ENCODE measurements at regions not wholly inside any gene's neighbourhood (a gene's known extent, or its start where the extent isn't known, plus 50 kb on each side); places are given as distances from the start of the nearest gene placed in this dataset.

- H2AFZ ChIP-seq (ENCODE audit: control insufficient read depth, low read length) = no peak overlapping the region
- H3K36me3 ChIP-seq (ENCODE audit: control insufficient read depth in 2 of 2, extremely low read depth in 1 of 2, insufficient read depth in 2 of 2, low read length in 2 of 2) = no peaks in the 10 kb centered on the region
- H3K4me2 ChIP-seq (ENCODE audit: control insufficient read depth, extremely low read depth, insufficient read depth, low read depth, low read length) = no peak overlapping the region
- no peaks in the 10 kb centered on the region for H4K20me1 ChIP-seq (ENCODE audit: control insufficient read depth, extremely low read depth, insufficient read depth, low read length)
- FAIRE-seq = no peak
- no peak for TF ChIP-seq CTCF (optimal IDR thresholded peaks at IDR 0.05 in 1 of 3, IDR thresholded peaks at IDR 0.05 in 1 of 3, conservative IDR thresholded peaks at IDR 0.05 in 1 of 3; ENCODE audit: extremely low read depth in 1 of 3, insufficient read depth in 2 of 3, low read length in 3 of 3)
- no peak for TF ChIP-seq EZH2 (IDR thresholded peaks at IDR 0.05; ENCODE audit: low read length)
- DNase-seq (ENCODE audit: low read depth, low spot score) = no peak
- H3K79me2 ChIP-seq (ENCODE audit: control insufficient read depth, insufficient read depth, low read length) = no peaks in the 10 kb centered on the region
- H3K4me3 ChIP-seq (ENCODE audit: control insufficient read depth in 2 of 3, extremely low read depth in 1 of 3, insufficient read depth in 2 of 3, low read depth in 1 of 3, low read length in 3 of 3) = no peak overlapping the region
- no peaks in the 10 kb centered on the region for H3K4me1 ChIP-seq (ENCODE audit: control insufficient read depth, extremely low read depth, insufficient read depth, low read length)
- H3K9me1 ChIP-seq (ENCODE audit: control insufficient read depth, extremely low read depth, insufficient read depth, low read length) = no peaks in the 10 kb centered on the region
- H3K27me3 ChIP-seq (ENCODE audit: control insufficient read depth, extremely low read depth, insufficient read depth, low read length) = no peaks in the 10 kb centered on the region
- dilution Hi-C loops (cut with MboI; ENCODE audit: extremely low pct_ligation_motif_present, low sequenced_read_pairs) = no loop called here
- H3K27ac ChIP-seq (ENCODE audit: control insufficient read depth, insufficient read depth, low read length) = no peak overlapping the region
- no peaks in the 10 kb centered on the region for H3K9me3 ChIP-seq (ENCODE audit: control insufficient read depth, low read depth, low read length)
- no peak overlapping the region for H3K9ac ChIP-seq (ENCODE audit: control insufficient read depth, extremely low read depth, insufficient read depth, low read length)
Observed at GRCh38 chr13:100942742-100943141, 268.1 kb upstream of the TMTC4 start.

- no peak overlapping the region for H3K4me2 ChIP-seq (ENCODE audit: control insufficient read depth, extremely low read depth, insufficient read depth, low read depth, low read length)
- no peak overlapping the region for H3K27ac ChIP-seq (ENCODE audit: control insufficient read depth, insufficient read depth, low read length)
- H3K79me2 ChIP-seq (ENCODE audit: control insufficient read depth, insufficient read depth, low read length) = no peaks in the 10 kb centered on the region
- no peak overlapping the region for H3K9ac ChIP-seq (ENCODE audit: control insufficient read depth, extremely low read depth, insufficient read depth, low read length)
- H2AFZ ChIP-seq (ENCODE audit: control insufficient read depth, low read length) = no peak overlapping the region
- H3K36me3 ChIP-seq (ENCODE audit: control insufficient read depth in 2 of 2, extremely low read depth in 1 of 2, insufficient read depth in 2 of 2, low read length in 2 of 2) = no peaks in the 10 kb centered on the region
- FAIRE-seq (no peak), DNase-seq (ENCODE audit: low read depth, low spot score) (no peak)
- no peaks in the 10 kb centered on the region for H3K9me3 ChIP-seq (ENCODE audit: control insufficient read depth, low read depth, low read length)
- dilution Hi-C loops (cut with MboI; ENCODE audit: extremely low pct_ligation_motif_present, low sequenced_read_pairs) = no loop called here
- no peak overlapping the region for H3K4me3 ChIP-seq (ENCODE audit: control insufficient read depth in 2 of 3, extremely low read depth in 1 of 3, insufficient read depth in 2 of 3, low read depth in 1 of 3, low read length in 3 of 3)
- H3K9me1 ChIP-seq (ENCODE audit: control insufficient read depth, extremely low read depth, insufficient read depth, low read length) = no peaks in the 10 kb centered on the region
- H3K4me1 ChIP-seq (ENCODE audit: control insufficient read depth, extremely low read depth, insufficient read depth, low read length) = no peaks in the 10 kb centered on the region
- H3K27me3 ChIP-seq (ENCODE audit: control insufficient read depth, extremely low read depth, insufficient read depth, low read length) = no peaks in the 10 kb centered on the region
- no peak for TF ChIP-seq EZH2 (IDR thresholded peaks at IDR 0.05; ENCODE audit: low read length)
- TF ChIP-seq CTCF (optimal IDR thresholded peaks at IDR 0.05 in 1 of 3, IDR thresholded peaks at IDR 0.05 in 1 of 3, conservative IDR thresholded peaks at IDR 0.05 in 1 of 3; ENCODE audit: extremely low read depth in 1 of 3, insufficient read depth in 2 of 3, low read length in 3 of 3) = no peak
- no peaks in the 10 kb centered on the region for H4K20me1 ChIP-seq (ENCODE audit: control insufficient read depth, extremely low read depth, insufficient read depth, low read length)
Observed at GRCh38 chr13:100941377-100942368, 267.1 kb upstream of the TMTC4 start.
